H9 (cell line): ENCODE measurements at regions not wholly inside any gene's neighbourhood (a gene's known extent, or its start where the extent isn't known, plus 50 kb on each side); places are given as distances from the start of the nearest gene placed in this dataset.

Experiments
- DNase-seq: peaks from one replicate; pipeline ENCODE4 v3.0.0-alpha.2; 2017
- H2AFZ ChIP-seq: one replicate; pipeline ENCODE4 v1.6.1; 2013; ENCODE audit warnings: mild to moderate bottlenecking, low read length, control low read depth, moderate library complexity
- H2AK5ac ChIP-seq: 2 replicates; pipeline ENCODE4 v1.6.1; 2013; ENCODE audit warnings: low read length, control low read depth, mixed read lengths; ENCODE audit not compliant: insufficient read length
- H2BK120ac ChIP-seq: one replicate; pipeline ENCODE4 v1.6.1; 2013; ENCODE audit warnings: low read depth, mild to moderate bottlenecking, low read length, control low read depth, inconsistent platforms; ENCODE audit not compliant: poor library complexity, severe bottlenecking
- H2BK12ac ChIP-seq: 2 replicates; pipeline ENCODE4 v1.6.1; 2013; ENCODE audit warnings: low read length, control low read depth, mixed read lengths, low read depth; ENCODE audit not compliant: insufficient read length
- H2BK15ac ChIP-seq: 2 replicates; pipeline ENCODE4 v1.6.1; 2013; ENCODE audit warnings: low read depth, low read length, control low read depth
- H2BK20ac ChIP-seq: one replicate; pipeline ENCODE4 v1.6.1; 2013; ENCODE audit warnings: low read depth, mild to moderate bottlenecking, low read length, control low read depth, inconsistent platforms; ENCODE audit not compliant: poor library complexity, severe bottlenecking
- H2BK5ac ChIP-seq: 2 replicates; pipeline ENCODE4 v1.6.1; 2013; ENCODE audit warnings: low read length, control low read depth, mixed read lengths; ENCODE audit not compliant: insufficient read length
- H3K14ac ChIP-seq: 2 replicates; pipeline ENCODE4 v1.6.1; 2013; ENCODE audit warnings: low read length, control low read depth; ENCODE audit not compliant: insufficient read depth
- H3K18ac ChIP-seq: 2 replicates; pipeline ENCODE4 v1.6.1; 2013; ENCODE audit warnings: low read depth, mild to moderate bottlenecking, mixed read lengths, low read length, control low read depth; ENCODE audit not compliant: insufficient read length
- H3K23ac ChIP-seq: 2 replicates; pipeline ENCODE4 v1.6.1; 2013; ENCODE audit warnings: low read length, control low read depth, mixed read lengths, low read depth; ENCODE audit not compliant: insufficient read length
- H3K23me2 ChIP-seq: 2 replicates; pipeline ENCODE4 v1.6.1; 2013; ENCODE audit warnings: low read depth, mild to moderate bottlenecking, mixed read lengths, low read length, control low read depth; ENCODE audit not compliant: insufficient read length, poor library complexity, severe bottlenecking
- H3K27ac ChIP-seq: 2 replicates; pipeline ENCODE4 v1.5.1; 2013; ENCODE audit warnings: low read length, control low read depth, mixed read lengths, low read depth; ENCODE audit not compliant: insufficient read length
- H3K27me3 ChIP-seq: 2 replicates; pipeline ENCODE4 v1.6.1; 2013; ENCODE audit warnings: low read length, control low read depth, inconsistent platforms; ENCODE audit not compliant: insufficient read depth
- H3K4ac ChIP-seq: 2 replicates; pipeline ENCODE4 v1.6.1; 2013; ENCODE audit warnings: low read depth, mild to moderate bottlenecking, control low read depth, inconsistent platforms, low read length, moderate library complexity
- H3K4me1 ChIP-seq: 2 replicates; pipeline ENCODE4 v1.6.1; 2013; ENCODE audit warnings: low read length, control low read depth, inconsistent platforms; ENCODE audit not compliant: insufficient read depth
- H3K4me2 ChIP-seq: 2 replicates; pipeline ENCODE4 v1.6.1; 2013; ENCODE audit warnings: low read length, control low read depth, mixed read lengths; ENCODE audit not compliant: insufficient read length, insufficient read depth
- H3K56ac ChIP-seq: 2 replicates; pipeline ENCODE4 v1.6.1; 2013; ENCODE audit warnings: low read depth, mild to moderate bottlenecking, mixed read lengths, low read length, control low read depth; ENCODE audit not compliant: insufficient read length
- H3K79me1 ChIP-seq: 2 replicates; pipeline ENCODE4 v1.6.1; 2013; ENCODE audit warnings: low read depth, mild to moderate bottlenecking, moderate library complexity, low read length, control low read depth, inconsistent platforms; ENCODE audit not compliant: insufficient read depth, poor library complexity, severe bottlenecking
- H3K79me2 ChIP-seq: 2 replicates; pipeline ENCODE4 v1.6.1; 2013; ENCODE audit warnings: low read length, control low read depth, inconsistent platforms; ENCODE audit not compliant: insufficient read depth
- H3K9ac ChIP-seq: 2 replicates; pipeline ENCODE4 v1.6.1; 2013; ENCODE audit warnings: low read length, control low read depth, mixed read lengths; ENCODE audit not compliant: insufficient read length; ENCODE audit errors: extremely low read depth
- H3K9me3 ChIP-seq: one replicate; pipeline ENCODE4 v1.6.1; 2013; ENCODE audit warnings: low read depth, low read length, inconsistent platforms; ENCODE audit not compliant: control insufficient read depth
- H3T11ph ChIP-seq: one replicate; pipeline ENCODE4 v1.6.1; 2013; ENCODE audit warnings: mild to moderate bottlenecking, low read length, control low read depth, inconsistent platforms
- H4K20me1 ChIP-seq: one replicate; pipeline ENCODE4 v1.6.1; 2013; ENCODE audit not compliant: control insufficient read depth, insufficient read length, insufficient read depth
- H4K5ac ChIP-seq: 2 replicates; pipeline ENCODE4 v1.6.1; 2013; ENCODE audit warnings: low read depth, mild to moderate bottlenecking, mixed read lengths, low read length, control low read depth; ENCODE audit not compliant: insufficient read length
- H4K8ac ChIP-seq: replicated peaks from 2 replicates; pipeline ENCODE4 v1.6.1; 2013; ENCODE audit warnings: low read length, control low read depth, mixed read lengths, low read depth; ENCODE audit not compliant: insufficient read length
- H4K91ac ChIP-seq: 2 replicates; pipeline ENCODE4 v1.6.1; 2013; ENCODE audit warnings: low read depth, mild to moderate bottlenecking, moderate library complexity, mixed read lengths, low read length, control low read depth; ENCODE audit not compliant: insufficient read length
- H3K27ac Mint-ChIP-seq, 3 experiments: 2 replicates in 2 of 3; 3 replicates in 1 of 3; pipeline ENCODE4 v1.8.0; 2020 to 2021; ENCODE audit warnings: mixed read lengths in 3 of 3, mild to moderate bottlenecking in 1 of 3, moderate library complexity in 1 of 3
- H3K27me3 Mint-ChIP-seq: 2 replicates; pipeline ENCODE4 v1.8.0; 2021; ENCODE audit warnings: low read depth, mild to moderate bottlenecking, moderate library complexity, mixed read lengths
- H3K36me3 Mint-ChIP-seq, 3 experiments: 2 replicates in 2 of 3; 3 replicates in 1 of 3; pipeline ENCODE4 v1.8.0; 2020 to 2021; ENCODE audit warnings: low read depth in 3 of 3, mixed read lengths in 3 of 3; ENCODE audit not compliant: insufficient read depth in 1 of 3
- H3K4me1 Mint-ChIP-seq, 2 experiments: 2 replicates each; pipeline ENCODE4 v1.8.0; 2020; ENCODE audit warnings: mixed read lengths in 2 of 2
- H3K4me3 Mint-ChIP-seq, 2 experiments: 2 replicates in 1 of 2; 3 replicates in 1 of 2; pipeline ENCODE4 v1.8.0; 2020 to 2021; ENCODE audit warnings: mild to moderate bottlenecking in 2 of 2, mixed read lengths in 2 of 2, moderate library complexity in 1 of 2
- H3K9me3 Mint-ChIP-seq, 2 experiments: 2 replicates in 1 of 2; 3 replicates in 1 of 2; pipeline ENCODE4 v1.8.0; 2020; ENCODE audit warnings: mild to moderate bottlenecking in 2 of 2, mixed read lengths in 2 of 2, moderate library complexity in 1 of 2
- WGBS: extraction: QIAGEN DNeasy Blood & Tissue Kit; methylation state at CpG from one replicate; pipeline ENCODE4 v1.1.7; 2013; ENCODE audit warnings: missing lambda C conversion rate, low lambda C conversion rate, mixed read lengths; ENCODE audit not compliant: insufficient read length; ENCODE audit errors: extremely low coverage; 5-methylcytosine and 5-hydroxymethylcytosine counted together
- TF ChIP-seq, protein P1 (sequence below): fragments of 200-600 bp; sonication (generic); conservative IDR thresholded peaks from 3 replicates; pipeline ENCODE4 v1.8.0; 2021; ENCODE audit warnings: antibody characterized with exemption, mild to moderate bottlenecking

DNA sequence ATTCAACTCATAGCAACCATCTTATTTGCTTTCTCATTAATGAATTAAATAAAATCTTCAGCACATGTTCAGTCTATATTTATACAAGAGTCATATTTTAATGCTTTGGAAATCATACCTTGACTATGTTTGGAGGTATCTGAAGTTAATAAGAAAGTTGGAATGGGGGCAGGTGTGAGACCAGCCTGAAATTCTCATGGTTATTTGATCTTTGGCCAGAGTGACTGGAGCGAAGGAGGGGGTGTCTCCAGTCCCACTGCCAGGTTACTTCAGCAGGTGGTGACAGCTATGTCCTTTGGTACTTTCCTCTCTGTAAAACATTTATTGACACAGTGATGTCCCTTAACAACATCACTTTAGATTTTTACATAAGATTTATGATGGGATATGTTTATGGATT lies 318.1 kb upstream of the SGCD start:
- Histone ChIP-seq H3K4me2 (no peak overlapping the region), H4K20me1 (no peaks in the 10 kb centered on the region), H3K27ac (no peak overlapping the region), H3K14ac (no peak overlapping the region), H4K8ac (no peak overlapping the region), H4K91ac (no peak overlapping the region), H3K18ac (no peak overlapping the region), H3K56ac (no peak overlapping the region), H3K79me2 (no peaks in the 10 kb centered on the region), H2BK120ac (no peak overlapping the region), H3K9ac (no peak overlapping the region), H3K23ac (no peak overlapping the region), H3K27me3 (no peaks in the 10 kb centered on the region), H3K23me2 (no peaks in the 10 kb centered on the region), H2BK15ac (no peak overlapping the region), H2BK5ac (no peak overlapping the region), H2AK5ac (no peak overlapping the region), H2AFZ (no peak overlapping the region), H3K9me3 (no peaks in the 10 kb centered on the region), H2BK20ac (no peak overlapping the region), H3K4me1 (no peaks in the 10 kb centered on the region), H3K4ac (no peak overlapping the region), H3K79me1 (no peaks in the 10 kb centered on the region), H4K5ac (no peak overlapping the region), H3T11ph (no peak overlapping the region), H2BK12ac (no peak overlapping the region)
- H3K27ac Mint-ChIP-seq: no peak overlapping the region; a peak in 1 of 7 replicates
- no peak for DNase-seq
- peaks cover 1 to 4% of the 10 kb centered on the region in 2 experiments; a peak in 2 of 5 replicates for H3K9me3 Mint-ChIP-seq
- H3K4me1 Mint-ChIP-seq: no peaks in the 10 kb centered on the region
- H3K27me3 Mint-ChIP-seq: no peaks in the 10 kb centered on the region
- no peak overlapping the region for H3K4me3 Mint-ChIP-seq
- TF ChIP-seq, protein P1, sequence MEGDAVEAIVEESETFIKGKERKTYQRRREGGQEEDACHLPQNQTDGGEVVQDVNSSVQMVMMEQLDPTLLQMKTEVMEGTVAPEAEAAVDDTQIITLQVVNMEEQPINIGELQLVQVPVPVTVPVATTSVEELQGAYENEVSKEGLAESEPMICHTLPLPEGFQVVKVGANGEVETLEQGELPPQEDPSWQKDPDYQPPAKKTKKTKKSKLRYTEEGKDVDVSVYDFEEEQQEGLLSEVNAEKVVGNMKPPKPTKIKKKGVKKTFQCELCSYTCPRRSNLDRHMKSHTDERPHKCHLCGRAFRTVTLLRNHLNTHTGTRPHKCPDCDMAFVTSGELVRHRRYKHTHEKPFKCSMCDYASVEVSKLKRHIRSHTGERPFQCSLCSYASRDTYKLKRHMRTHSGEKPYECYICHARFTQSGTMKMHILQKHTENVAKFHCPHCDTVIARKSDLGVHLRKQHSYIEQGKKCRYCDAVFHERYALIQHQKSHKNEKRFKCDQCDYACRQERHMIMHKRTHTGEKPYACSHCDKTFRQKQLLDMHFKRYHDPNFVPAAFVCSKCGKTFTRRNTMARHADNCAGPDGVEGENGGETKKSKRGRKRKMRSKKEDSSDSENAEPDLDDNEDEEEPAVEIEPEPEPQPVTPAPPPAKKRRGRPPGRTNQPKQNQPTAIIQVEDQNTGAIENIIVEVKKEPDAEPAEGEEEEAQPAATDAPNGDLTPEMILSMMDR: no peak
- WGBS: no CpG with 5 or more reads among the region's 1 CpG
- no peaks in the 10 kb centered on the region for H3K36me3 Mint-ChIP-seq
